GM12873 (cell line): ENCODE measurements at regions not wholly inside any gene's neighbourhood (a gene's known extent, or its start where the extent isn't known, plus 50 kb on each side); places are given as distances from the start of the nearest gene placed in this dataset.

Experiments used
- CTCF ChIP-seq: IDR thresholded peaks from 2 replicates; pipeline ENCODE4 v1.5.1; 2012; ENCODE audit warnings: low read depth, mild to moderate bottlenecking, moderate library complexity, low read length, control low read depth; ENCODE audit not compliant: insufficient read depth; ENCODE audit errors: missing control alignments

GRCh38 chr2:234313558-234313957 is 183.3 kb downstream of the ARL4C start:
- TF ChIP-seq CTCF = no peak

GRCh38 chr2:234310166-234310565 is 186.7 kb downstream of the ARL4C start:
- TF ChIP-seq CTCF = no peak

- no peak for TF ChIP-seq CTCF
These were observed 187.4 kb downstream of the ARL4C start for GRCh38 chr2:234309431-234309830.

GRCh38 chr2:234308813-234309195 is 188.1 kb downstream of the ARL4C start:
- no peak for TF ChIP-seq CTCF

GRCh38 chr2:234308073-234308812 is 188.6 kb downstream of the ARL4C start:
- no peak for TF ChIP-seq CTCF

- TF ChIP-seq CTCF = no peak
These were observed 189.4 kb downstream of the ARL4C start for GRCh38 chr2:234307322-234307961.

GRCh38 chr2:234306426-234307173 is 190.3 kb downstream of the ARL4C start:
- TF ChIP-seq CTCF = no peak
